Fibroblast of skin of right biceps (primary cell): ENCODE measurements at regions not wholly inside any gene's neighbourhood (a gene's known extent, or its start where the extent isn't known, plus 50 kb on each side); places are given as distances from the start of the nearest gene placed in this dataset.

Experiments used
- DNase-seq: peaks from one replicate; pipeline ENCODE4 v3.0.0-alpha.2; 2013

- no peak for DNase-seq
Observed at GRCh38 chrX:14124562-14124961, 94.9 kb upstream of the GEMIN8 start.

- peak; percentile 53 for DNase-seq
Observed at GRCh38 chrX:14095702-14096101, 66.0 kb upstream of the GEMIN8 start.

GRCh38 chrX:14094191-14094590, 64.5 kb upstream of the GEMIN8 start:
- DNase-seq, result no peak

GRCh38 chrX:14084466-14084865, 54.8 kb upstream of the GEMIN8 start:
- DNase-seq, result no peak

- no peak for DNase-seq
Observed at GRCh38 chrX:14083783-14084182, 54.1 kb upstream of the GEMIN8 start.

GRCh38 chrX:14079891-14080430, 50.3 kb upstream of the GEMIN8 start:
- DNase-seq, result no peak
